H1 (cell line): ENCODE measurements at regions not wholly inside any gene's neighbourhood (a gene's known extent, or its start where the extent isn't known, plus 50 kb on each side); places are given as distances from the start of the nearest gene placed in this dataset.
A peak's percentile ranks its signal among the peaks of the same experiment; 100 is the strongest.

ENCODE experiments used
- CTCF ChIA-PET: fragments of 300-600 bp; sonication (Branson Sonifier 250); formaldehyde crosslinking; loops from one replicate; lab custom pipeline; 2021; ENCODE audit not compliant: partially characterized antibody; lab: Charles Lee
- POLR2A ChIA-PET: fragments of 300-600 bp; sonication (Branson Sonifier 250); formaldehyde crosslinking; loops from one replicate; lab custom pipeline; 2021; ENCODE audit warnings: inconsistent platforms; ENCODE audit not compliant: partially characterized antibody; lab: Charles Lee
- DNase-seq, 2 experiments: peaks; one replicate each; pipeline versions ENCODE4 v3.0.0 to v3.0.0-alpha.2; 2010 to 2022; ENCODE audit warnings: low spot score in 2 of 2, low read depth in 1 of 2, mixed read lengths in 1 of 2
- FAIRE-seq: peaks from 2 replicates; lab custom pipeline; 2011; peaks lifted over from hg19 to GRCh38; lab: Jason Lieb, UNC
- H2AFZ ChIP-seq: 2 replicates; pipeline ENCODE4 v1.8.1; 2012; ENCODE audit warnings: low read length, inconsistent platforms
- H2AK5ac ChIP-seq: 2 replicates; pipeline ENCODE4 v1.6.1; 2013; ENCODE audit warnings: low read depth, low read length
- H2BK120ac ChIP-seq: replicated peaks from 2 replicates; pipeline ENCODE3; 2013; ENCODE audit warnings: low read depth, low read length, inconsistent platforms
- H2BK12ac ChIP-seq: 2 replicates; pipeline ENCODE4 v1.6.1; 2013; ENCODE audit warnings: low read depth, low read length
- H2BK15ac ChIP-seq: 2 replicates; pipeline ENCODE4 v1.6.1; 2013; ENCODE audit warnings: low read length
- H2BK20ac ChIP-seq: 2 replicates; pipeline ENCODE4 v1.6.1; 2013; ENCODE audit warnings: low read length
- H2BK5ac ChIP-seq: 2 replicates; pipeline ENCODE4 v1.6.1; 2013; ENCODE audit warnings: low read depth, low read length
- H3K14ac ChIP-seq: 2 replicates; pipeline ENCODE4 v1.6.1; 2013; ENCODE audit warnings: inconsistent platforms; ENCODE audit not compliant: insufficient read length
- H3K18ac ChIP-seq: 2 replicates; pipeline ENCODE4 v1.6.1; 2013; ENCODE audit warnings: low read length; ENCODE audit errors: extremely low read depth
- H3K23ac ChIP-seq: 2 replicates; pipeline ENCODE4 v1.6.1; 2013; ENCODE audit warnings: inconsistent platforms; ENCODE audit not compliant: insufficient read length
- H3K23me2 ChIP-seq: 2 replicates; pipeline ENCODE4 v1.6.1; 2013; ENCODE audit warnings: low read depth, low read length
- H3K27ac ChIP-seq: 2 replicates; pipeline ENCODE4 v1.6.1; 2011; ENCODE audit warnings: low read depth, low read length, inconsistent platforms
- H3K27me3 ChIP-seq, 4 experiments: replicated peaks in 1 of 4; 1 replicate in 1 of 4; 2 replicates in 3 of 4; pipeline versions ENCODE4 v1.6.1 to v1.8.1; 2011 to 2013; ENCODE audit warnings: low read length in 3 of 4, mild to moderate bottlenecking in 3 of 4, inconsistent platforms in 2 of 4, mixed read lengths in 2 of 4, moderate library complexity in 1 of 4; ENCODE audit not compliant: control insufficient read depth in 3 of 4, insufficient read depth in 3 of 4; ENCODE audit errors: extremely low read depth in 1 of 4
- H3K36me3 ChIP-seq, 4 experiments: 2 replicates each; pipeline versions ENCODE4 v1.6.1 to v1.8.1; 2011 to 2013; ENCODE audit warnings: mild to moderate bottlenecking in 4 of 4, low read length in 3 of 4, moderate library complexity in 2 of 4, control low read depth in 1 of 4, inconsistent platforms in 1 of 4; ENCODE audit not compliant: insufficient read depth in 4 of 4, control insufficient read depth in 2 of 4
- H3K4ac ChIP-seq: replicated peaks from 2 replicates; pipeline ENCODE3; 2013; ENCODE audit warnings: low read length, low read depth, mixed read lengths, inconsistent platforms; ENCODE audit not compliant: insufficient read length
- H3K4me1 ChIP-seq, 4 experiments: replicated peaks in 1 of 4; 1 replicate in 1 of 4; 2 replicates in 3 of 4; pipeline versions ENCODE4 v1.6.1 to v1.8.1; 2011 to 2013; ENCODE audit warnings: low read length in 3 of 4, inconsistent platforms in 2 of 4, mixed read lengths in 1 of 4; ENCODE audit not compliant: insufficient read depth in 4 of 4, control insufficient read depth in 3 of 4
- H3K4me2 ChIP-seq, 2 experiments: 2 replicates each; pipeline versions ENCODE4 v1.6.1 to v1.8.1; 2011 to 2013; ENCODE audit warnings: low read depth in 2 of 2, low read length in 2 of 2, control low read depth in 1 of 2, inconsistent platforms in 1 of 2, mild to moderate bottlenecking in 1 of 2; ENCODE audit not compliant: insufficient read depth in 1 of 2
- H3K4me3 ChIP-seq, 4 experiments: fragments of 200-600, 300-600 bp in 1 of 4; sonication (generic), shearing (Covaris generic), sonication (Bioruptor Twin) in 1 of 4; 2 replicates each; pipeline versions ENCODE4 v1.5.1 to v1.8.1; 2011 to 2016; ENCODE audit warnings: low read length in 4 of 4, low read depth in 3 of 4, control low read depth in 2 of 4, inconsistent platforms in 2 of 4, mild to moderate bottlenecking in 2 of 4, mixed read lengths in 1 of 4, moderate library complexity in 1 of 4; ENCODE audit not compliant: insufficient read depth in 2 of 4; ENCODE audit errors: extremely low read depth in 1 of 4
- H3K56ac ChIP-seq: replicated peaks from 2 replicates; pipeline ENCODE3; 2013; ENCODE audit warnings: low read depth, mild to moderate bottlenecking, mixed read lengths, low read length, inconsistent platforms; ENCODE audit not compliant: insufficient read length
- H3K79me1 ChIP-seq: 2 replicates; pipeline ENCODE4 v1.6.1; 2013; ENCODE audit warnings: low read depth, low read length, control low read depth
- H3K79me2 ChIP-seq, 2 experiments: 2 replicates each; pipeline versions ENCODE4 v1.6.1 to v1.8.1; 2012 to 2013; ENCODE audit warnings: low read length in 2 of 2, mild to moderate bottlenecking in 2 of 2, inconsistent platforms in 1 of 2; ENCODE audit not compliant: insufficient read depth in 2 of 2, control insufficient read depth in 1 of 2
- H3K9ac ChIP-seq, 4 experiments: replicated peaks in 1 of 4; 1 replicate in 1 of 4; 2 replicates in 3 of 4; pipeline versions ENCODE4 v1.6.1 to v1.8.1; 2011 to 2013; ENCODE audit warnings: low read depth in 3 of 4, low read length in 3 of 4, control low read depth in 2 of 4, mild to moderate bottlenecking in 2 of 4, moderate library complexity in 2 of 4, inconsistent platforms in 1 of 4; ENCODE audit errors: extremely low read depth in 1 of 4
- H3K9me3 ChIP-seq, 2 experiments: 2 replicates each; pipeline versions ENCODE4 v1.6.1 to v1.8.1; 2012 to 2013; ENCODE audit warnings: mild to moderate bottlenecking in 2 of 2, moderate library complexity in 2 of 2, control low read depth in 1 of 2, inconsistent platforms in 1 of 2, low read depth in 1 of 2, low read length in 1 of 2, mixed read lengths in 1 of 2; ENCODE audit not compliant: insufficient read depth in 2 of 2
- H4K20me1 ChIP-seq, 2 experiments: replicated peaks in 1 of 2; 2 replicates each; pipeline versions ENCODE3 to v1.8.1; 2011 to 2013; ENCODE audit warnings: inconsistent platforms in 2 of 2, low read length in 2 of 2, mild to moderate bottlenecking in 1 of 2; ENCODE audit not compliant: insufficient read depth in 2 of 2, control insufficient read depth in 1 of 2
- H4K5ac ChIP-seq: 2 replicates; pipeline ENCODE4 v1.6.1; 2013; ENCODE audit warnings: low read length, low read depth, mixed read lengths, inconsistent platforms; ENCODE audit not compliant: insufficient read length
- H4K8ac ChIP-seq: 2 replicates; pipeline ENCODE4 v1.8.0; 2013; ENCODE audit warnings: mild to moderate bottlenecking, moderate library complexity, low read length, inconsistent platforms; ENCODE audit not compliant: insufficient read depth; ENCODE audit errors: extremely low read depth
- H4K91ac ChIP-seq: replicated peaks from 2 replicates; pipeline ENCODE3; 2013; ENCODE audit warnings: low read length, mixed read lengths, inconsistent platforms; ENCODE audit not compliant: insufficient read length
- EZH2 ChIP-seq: fragments of 200-600 bp; sonication (generic); IDR thresholded peaks from 2 replicates; pipeline ENCODE4 v1.7.1; 2012; ENCODE audit warnings: low read depth, mild to moderate bottlenecking, moderate library complexity, low read length, inconsistent platforms; ENCODE audit not compliant: severe bottlenecking
- SP4 ChIP-seq: IDR thresholded peaks from 2 replicates; pipeline ENCODE4 v1.6.1; 2012; ENCODE audit warnings: low read length, inconsistent platforms
- WGBS, 2 experiments: shearing (Covaris generic) in 1 of 2; methylation state at CpG; one replicate each; pipeline versions ENCODE4 v1.1.6 to v1.1.7; 2013 to 2015; ENCODE audit warnings: low lambda C conversion rate in 2 of 2, mixed read lengths in 2 of 2, inconsistent platforms in 1 of 2, low coverage in 1 of 2, missing lambda C conversion rate in 1 of 2; ENCODE audit not compliant: insufficient replicate concordance in 2 of 2, insufficient coverage in 1 of 2, insufficient read length in 1 of 2; ENCODE audit errors: extremely low coverage in 1 of 2, missing lambda C conversion rate in 1 of 2; 5-methylcytosine and 5-hydroxymethylcytosine counted together

GRCh38 chr2:21498016-21498415 is 374.2 kb downstream of the TDRD15 start:
- Histone ChIP-seq H3K27ac (no peak overlapping the region), H3K9ac (no peak overlapping the region), H3K27me3 (no peaks in the 10 kb centered on the region), H2BK5ac (no peak overlapping the region), H2BK12ac (no peak overlapping the region), H4K20me1 (no peaks in the 10 kb centered on the region), H2BK120ac (no peak overlapping the region), H3K4me2 (no peak overlapping the region), H3K4me3 (no peak overlapping the region), H3K18ac (no peak overlapping the region), H3K23ac (no peak overlapping the region), H2BK15ac (no peak overlapping the region), H2AK5ac (no peak overlapping the region), H4K8ac (no peak overlapping the region), H3K14ac (no peak overlapping the region), H4K91ac (no peak overlapping the region), H3K4me1 (peaks cover 0 to 2% (median 0%) of the 10 kb centered on the region in 4 experiments; a peak in 1 of 7 replicates), H3K36me3 (no peaks in the 10 kb centered on the region), H4K5ac (no peak overlapping the region), H3K56ac (no peak overlapping the region), H3K4ac (no peak overlapping the region), H3K79me2 (no peaks in the 10 kb centered on the region), H3K9me3 (no peaks in the 10 kb centered on the region), H2AFZ (peak overlapping the region; percentile 83; the same call in 1 of the 2 replicates), H3K79me1 (no peaks in the 10 kb centered on the region), H2BK20ac (no peak overlapping the region), H3K23me2 (no peaks in the 10 kb centered on the region)
- POLR2A ChIA-PET, result no interaction called here
- DNase-seq (no peak), FAIRE-seq (no peak)
- TF ChIP-seq SP4 (no peak), EZH2 (no peak)
- 87% methylated on average over 4 of the region's 4 CpGs; no CpG with 5 or more reads in 1 of the 2 experiments for whole genome bisulfite sequencing, 2 experiments
- CTCF ChIA-PET, result interaction anchor here (0.9 kb wide), 1 partner anchor 76 kb away, joined by 4 read pairs; no protein-coding TSS in a partner anchor
